ENCODE measurements at regions not wholly inside any gene's neighbourhood (a gene's known extent, or its start where the extent isn't known, plus 50 kb on each side); places are given as distances from the start of the nearest gene placed in this dataset.

DNA sequence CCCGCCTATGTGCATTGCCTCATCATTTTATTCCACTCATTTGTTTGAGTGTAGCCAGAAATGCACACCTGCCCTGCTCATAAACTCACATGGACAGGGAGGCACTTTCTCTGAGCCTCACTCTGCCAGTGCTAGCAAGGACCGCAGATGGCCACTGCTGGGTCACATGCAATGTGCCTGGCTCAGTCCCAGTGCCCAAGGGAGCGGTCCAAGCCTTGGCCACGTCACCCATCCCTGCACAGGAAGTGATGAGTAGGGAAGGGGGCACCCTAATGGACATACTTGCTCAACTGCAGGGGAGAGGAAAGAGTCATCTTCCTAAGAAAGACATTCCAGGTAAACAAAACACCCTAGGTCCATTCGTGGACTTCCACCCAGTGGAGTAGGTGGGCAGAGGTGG lies 630.9 kb downstream of the IRX1 start:
- TF ChIP-seq, protein P1, sequence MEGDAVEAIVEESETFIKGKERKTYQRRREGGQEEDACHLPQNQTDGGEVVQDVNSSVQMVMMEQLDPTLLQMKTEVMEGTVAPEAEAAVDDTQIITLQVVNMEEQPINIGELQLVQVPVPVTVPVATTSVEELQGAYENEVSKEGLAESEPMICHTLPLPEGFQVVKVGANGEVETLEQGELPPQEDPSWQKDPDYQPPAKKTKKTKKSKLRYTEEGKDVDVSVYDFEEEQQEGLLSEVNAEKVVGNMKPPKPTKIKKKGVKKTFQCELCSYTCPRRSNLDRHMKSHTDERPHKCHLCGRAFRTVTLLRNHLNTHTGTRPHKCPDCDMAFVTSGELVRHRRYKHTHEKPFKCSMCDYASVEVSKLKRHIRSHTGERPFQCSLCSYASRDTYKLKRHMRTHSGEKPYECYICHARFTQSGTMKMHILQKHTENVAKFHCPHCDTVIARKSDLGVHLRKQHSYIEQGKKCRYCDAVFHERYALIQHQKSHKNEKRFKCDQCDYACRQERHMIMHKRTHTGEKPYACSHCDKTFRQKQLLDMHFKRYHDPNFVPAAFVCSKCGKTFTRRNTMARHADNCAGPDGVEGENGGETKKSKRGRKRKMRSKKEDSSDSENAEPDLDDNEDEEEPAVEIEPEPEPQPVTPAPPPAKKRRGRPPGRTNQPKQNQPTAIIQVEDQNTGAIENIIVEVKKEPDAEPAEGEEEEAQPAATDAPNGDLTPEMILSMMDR (IDR thresholded peaks at IDR 0.05), result no peak
- no peak for TF ChIP-seq ZFX (IDR thresholded peaks at IDR 0.05; ENCODE audit: borderline replicate concordance)

Measured in 22Rv1 (cell line).